Activated CD4-positive, CD25-positive, alpha-beta regulatory T cell (primary cell): ENCODE measurements at regions not wholly inside any gene's neighbourhood (a gene's known extent, or its start where the extent isn't known, plus 50 kb on each side); places are given as distances from the start of the nearest gene placed in this dataset.
"Not testable (repeated sequence)": the region's sequence is repeated elsewhere in the genome, so short reads cannot be mapped to it uniquely, and the experiment has no call there.

ENCODE experiments used
- DNase-seq, 4 experiments: peaks; one replicate each; lab custom pipeline; 2025; lab: John Stamatoyannopoulos, UW

DNA sequence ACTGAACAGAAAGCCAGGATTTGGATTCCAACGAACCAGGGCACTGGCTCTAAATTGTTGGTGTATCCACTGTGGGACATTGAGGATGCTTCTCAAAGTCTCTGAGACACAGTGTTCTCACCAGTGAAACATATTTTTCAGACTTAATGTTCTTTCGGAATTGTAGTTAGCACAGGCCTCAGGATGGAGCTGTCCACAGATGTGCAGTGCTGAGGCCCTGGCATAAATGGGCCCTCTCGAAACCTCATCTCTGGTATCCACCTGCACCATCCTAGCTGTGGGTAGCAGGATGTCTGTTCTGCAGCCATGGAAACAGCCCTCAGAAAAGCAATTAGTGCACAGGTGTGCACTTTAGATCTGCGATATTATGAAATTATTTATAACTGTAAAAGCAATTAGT is 656.8 kb downstream of the TBC1D22A start:
- DNase-seq, result no peak

GRCh38 chr22:47417699-47418098 is 655.2 kb downstream of the TBC1D22A start:
- no peak for DNase-seq

DNA sequence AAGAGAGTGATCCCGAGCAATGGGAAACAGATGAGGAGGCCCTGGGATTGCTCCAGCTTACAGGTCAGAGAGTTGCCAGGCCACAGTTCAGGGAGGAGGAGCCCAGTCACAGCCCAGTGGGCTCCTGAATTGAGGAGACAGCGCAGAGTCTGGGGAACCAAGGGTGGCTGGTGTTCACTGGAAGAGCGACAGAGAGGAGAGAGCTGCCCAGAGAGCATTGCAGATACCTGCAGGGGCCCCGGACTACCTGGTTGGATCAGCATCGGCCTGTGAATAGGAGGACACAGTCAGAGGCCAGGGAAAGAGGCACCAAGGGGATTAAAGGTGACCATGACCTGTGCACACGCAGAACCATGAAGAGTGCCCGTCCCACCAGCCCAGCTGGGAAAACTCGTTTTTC is 648.6 kb downstream of the TBC1D22A start:
- DNase-seq, result no peak

DNA sequence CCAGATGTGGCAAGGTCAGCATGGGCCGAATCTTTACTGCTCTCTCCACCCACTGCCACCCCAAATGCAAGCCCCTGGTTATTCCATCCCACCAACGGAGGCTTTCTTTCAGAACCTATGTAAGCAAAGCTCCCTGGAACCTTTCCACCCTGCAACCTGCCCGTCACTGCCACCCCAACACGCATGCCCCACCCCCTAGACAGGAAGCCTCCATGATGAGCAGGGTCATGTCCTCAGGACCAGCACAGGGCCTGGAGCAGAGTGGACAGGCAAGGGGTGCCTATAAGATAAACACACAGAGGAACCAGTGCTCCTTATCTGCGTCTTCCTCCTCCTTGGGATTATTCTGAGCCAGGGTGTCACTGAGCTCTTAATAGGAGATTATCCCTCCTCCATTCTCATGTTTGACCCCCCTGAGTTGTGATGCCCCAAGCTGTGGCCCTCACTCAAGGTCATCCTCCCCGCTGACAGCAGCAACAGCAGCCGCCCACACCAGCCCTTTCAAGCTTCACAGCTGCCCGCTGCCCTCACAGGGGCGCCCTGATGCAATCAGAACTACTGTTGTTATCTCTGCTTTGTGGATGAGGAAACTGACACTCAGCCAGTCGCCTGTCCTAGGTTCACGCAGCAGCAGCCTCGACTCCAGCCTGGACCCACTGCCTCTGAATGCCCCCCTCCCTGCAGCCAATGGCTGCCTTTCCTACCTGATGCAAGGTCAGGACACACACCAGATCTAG is 647.3 kb downstream of the TBC1D22A start:
- no peak for DNase-seq

DNA sequence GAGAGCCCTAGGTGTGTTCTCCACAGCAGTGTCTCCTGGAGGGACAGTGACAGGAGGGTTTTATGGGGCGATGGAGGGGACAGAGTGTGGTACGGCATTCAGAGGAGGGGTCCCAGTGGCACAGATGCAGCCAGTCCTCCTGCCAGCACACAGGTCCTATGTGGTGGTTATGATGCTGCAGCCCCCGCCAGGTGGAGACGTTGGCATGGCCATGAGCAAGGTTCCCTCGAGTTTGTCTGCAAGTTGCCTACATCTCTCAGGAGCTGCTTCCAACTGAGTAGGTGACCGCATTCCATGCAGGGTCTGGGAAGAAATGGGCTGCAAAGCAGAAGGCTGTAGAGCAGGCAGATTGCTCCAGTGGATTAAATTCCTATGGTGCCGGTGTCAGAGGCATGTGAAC is 646.0 kb downstream of the TBC1D22A start:
- DNase-seq, result no peak

- no peak for DNase-seq
Observed at GRCh38 chr22:47407461-47408025, 645.1 kb downstream of the TBC1D22A start.

DNA sequence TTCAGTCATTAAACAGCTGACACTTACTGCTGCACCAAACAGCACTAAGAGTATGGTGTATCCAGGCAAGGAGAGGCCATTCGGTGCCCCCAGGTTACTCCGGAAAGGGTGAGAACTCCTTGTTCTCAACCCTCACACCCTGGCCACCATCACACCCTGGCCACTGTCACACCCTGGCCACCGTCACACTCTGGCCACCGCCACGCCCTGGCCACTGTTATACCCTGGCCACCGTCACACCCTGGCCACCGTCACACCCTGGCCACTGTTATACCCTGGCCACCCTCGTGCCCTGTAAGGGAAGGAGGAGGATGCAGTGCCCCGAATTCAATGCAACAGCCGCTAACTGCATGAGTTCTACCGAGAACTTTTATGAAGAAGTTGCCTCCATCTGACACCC is 644.4 kb downstream of the TBC1D22A start:
- DNase-seq, result no peak

DNA sequence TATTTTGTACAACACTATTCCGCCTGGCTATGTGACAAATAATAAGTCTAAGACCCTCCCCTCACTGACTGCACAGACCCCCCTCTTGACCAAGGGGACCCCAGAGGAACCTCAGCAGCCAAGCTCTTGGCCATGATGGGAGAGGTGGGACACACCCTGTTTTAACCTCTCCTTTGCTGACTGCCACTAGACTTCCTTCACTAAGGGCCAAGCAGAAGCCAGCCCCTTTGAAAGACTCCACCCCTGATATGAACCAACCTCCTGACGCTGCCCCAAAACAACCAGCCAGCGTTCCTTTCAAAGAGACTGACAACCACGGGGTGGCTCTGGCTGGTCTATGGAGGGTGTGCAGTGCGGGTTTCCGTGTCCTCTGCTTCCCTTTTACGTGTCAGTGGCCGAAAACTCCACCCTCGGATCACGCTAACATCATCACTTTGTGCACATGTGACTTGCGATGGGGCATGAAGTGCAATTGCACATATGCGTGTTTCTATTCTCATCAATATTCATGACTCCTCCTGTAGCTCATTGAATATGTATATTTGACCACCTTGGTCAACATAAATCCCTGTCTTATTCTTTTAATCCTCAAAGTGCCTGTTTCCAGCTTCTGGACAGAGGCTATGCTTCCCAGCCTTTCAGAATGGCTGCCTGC is 643.9 kb downstream of the TBC1D22A start:
- DNase-seq, result no peak

GRCh38 chr22:47405222-47405621 is 642.8 kb downstream of the TBC1D22A start:
- not testable (repeated sequence) for DNase-seq

DNA sequence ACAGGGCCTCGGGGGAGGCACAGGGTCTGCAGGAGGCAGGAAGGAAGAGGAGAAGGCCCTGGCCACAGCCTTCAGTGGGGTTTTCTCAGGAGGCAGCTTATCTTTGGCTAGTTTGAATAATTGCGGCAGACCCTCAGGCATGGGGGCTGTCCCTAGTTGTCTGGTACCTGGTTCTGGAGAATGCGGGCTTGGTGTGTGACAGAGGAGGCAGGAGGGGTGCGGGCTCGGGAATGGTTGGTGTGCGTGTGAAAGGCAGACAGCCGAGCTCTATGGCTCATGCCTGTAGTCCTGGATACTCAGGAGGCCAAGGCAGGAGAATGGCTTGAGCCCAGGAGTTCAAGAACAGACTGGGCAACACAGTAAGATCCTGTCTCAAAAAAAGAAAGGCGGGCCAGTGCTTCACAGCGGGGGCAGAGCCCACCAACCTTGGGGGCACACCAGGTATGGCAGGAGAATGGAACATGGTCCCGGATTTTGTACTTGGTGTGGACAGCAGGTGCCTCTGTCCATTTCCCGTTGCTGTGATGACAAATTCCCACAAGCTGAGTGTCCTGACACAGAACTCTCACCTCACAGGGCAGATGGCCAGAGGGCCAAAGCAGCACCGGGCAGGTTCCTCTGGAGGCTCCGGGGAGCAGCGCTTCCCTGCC is 640.6 kb downstream of the TBC1D22A start:
- DNase-seq, result no peak

- no peak for DNase-seq
Observed at GRCh38 chr22:47401976-47402770, 639.7 kb downstream of the TBC1D22A start.

- DNase-seq, result no peak
Observed at GRCh38 chr22:47401592-47401898, 639.1 kb downstream of the TBC1D22A start.

GRCh38 chr22:47400701-47401591 is 638.5 kb downstream of the TBC1D22A start:
- no peak for DNase-seq

DNA sequence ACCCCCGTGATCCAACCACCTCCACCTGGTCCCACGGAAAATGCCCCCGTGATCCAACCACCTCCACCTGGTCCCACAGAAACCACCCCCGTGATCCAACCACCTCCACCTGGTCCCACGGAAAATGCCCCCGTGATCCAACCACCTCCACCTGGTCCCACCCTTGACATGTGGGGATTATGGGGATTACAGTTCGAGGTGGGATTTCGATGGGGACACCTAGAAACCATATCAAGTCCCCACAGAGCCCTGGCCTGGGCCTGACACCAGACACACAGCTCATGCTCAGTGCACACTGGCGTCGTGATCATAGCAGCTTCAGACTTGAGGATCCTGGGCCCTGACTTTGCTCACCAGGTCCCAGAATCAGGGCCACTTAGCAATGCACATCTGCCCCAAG is 637.7 kb downstream of the TBC1D22A start:
- DNase-seq, result not testable (repeated sequence)

- no peak for DNase-seq
Observed at GRCh38 chr22:47398921-47399790, 636.7 kb downstream of the TBC1D22A start.

GRCh38 chr22:47398491-47398890 is 636.0 kb downstream of the TBC1D22A start:
- no peak for DNase-seq

GRCh38 chr22:47397673-47398072 is 635.2 kb downstream of the TBC1D22A start:
- no peak for DNase-seq

GRCh38 chr22:47396515-47396914 is 634.1 kb downstream of the TBC1D22A start:
- no peak for DNase-seq

DNA sequence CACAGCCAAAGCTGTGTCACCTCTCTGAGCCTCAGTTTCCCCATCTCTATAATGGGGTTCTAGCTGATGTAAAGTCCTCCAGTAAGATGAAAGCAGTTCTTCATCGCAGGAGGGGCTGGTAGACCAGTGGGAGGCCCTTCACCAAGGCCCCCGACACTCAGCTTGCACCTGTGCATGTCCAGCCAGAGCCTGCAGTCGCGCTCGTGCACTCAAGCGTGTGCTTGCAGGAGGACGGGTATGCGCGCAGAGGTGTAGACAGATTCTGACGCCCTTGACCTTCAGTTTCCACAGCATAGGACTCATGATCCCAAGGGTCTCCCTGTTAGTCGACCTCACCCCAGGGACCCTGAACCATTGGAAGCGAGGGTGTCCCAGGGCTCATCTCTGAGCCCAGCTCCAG is 633.7 kb downstream of the TBC1D22A start:
- DNase-seq, result no peak

DNA sequence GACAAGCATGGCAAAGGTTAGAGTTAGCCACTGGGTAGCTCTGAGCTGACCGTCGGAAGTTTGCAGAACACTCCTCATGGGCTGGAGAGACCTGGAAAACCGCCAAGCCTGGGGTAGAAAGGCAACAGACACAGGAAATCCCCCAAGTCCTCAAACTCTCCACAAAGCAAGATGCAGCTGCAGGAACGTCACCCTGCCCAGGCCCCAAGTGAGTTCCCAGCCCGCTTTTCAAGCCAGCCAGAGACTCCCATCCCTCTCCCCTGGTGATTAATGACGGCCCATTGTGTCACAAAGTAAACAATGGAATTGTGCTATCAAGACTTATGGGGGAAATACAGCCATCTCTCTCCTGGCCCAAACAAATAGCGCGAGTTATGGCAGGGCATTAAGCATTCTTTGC is 633.0 kb downstream of the TBC1D22A start:
- no peak for DNase-seq
